Activated T-helper 1 cell treated with anti-CD3 and anti-CD28 coated beads, Interleukin-12 subunit alpha, Interleukin-12 subunit beta, Interleukin-2, Interleukin-4 antibody, amounts not matched to agents 30 ng/mL and 10 ng/mL and 1 ng/mL, durations not matched to agents 14 hours and 24 hours and 36 hours (primary cell): ENCODE measurements at regions not wholly inside any gene's neighbourhood (a gene's known extent, or its start where the extent isn't known, plus 50 kb on each side); places are given as distances from the start of the nearest gene placed in this dataset.

Source experiments
- DNase-seq: peaks from one replicate; pipeline ENCODE4 v3.0.0; 2021; ENCODE audit warnings: low spot score
- H3K27ac Mint-ChIP-seq: one replicate; pipeline ENCODE4 v1.8.0; 2021; ENCODE audit warnings: mild to moderate bottlenecking, mixed read lengths
- H3K27me3 Mint-ChIP-seq: one replicate; pipeline ENCODE4 v1.8.0; 2022; ENCODE audit warnings: mild to moderate bottlenecking, moderate library complexity, mixed read lengths; ENCODE audit not compliant: insufficient read depth
- H3K36me3 Mint-ChIP-seq: one replicate; pipeline ENCODE4 v1.8.0; 2021; ENCODE audit warnings: low read depth, mixed read lengths
- H3K4me1 Mint-ChIP-seq: one replicate; pipeline ENCODE4 v1.8.0; 2021; ENCODE audit warnings: low read depth, mixed read lengths
- H3K4me3 Mint-ChIP-seq: one replicate; pipeline ENCODE4 v1.8.0; 2021; ENCODE audit warnings: mild to moderate bottlenecking, moderate library complexity, mixed read lengths
- H3K9me3 Mint-ChIP-seq: one replicate; pipeline ENCODE4 v1.8.0; 2021; ENCODE audit warnings: mixed read lengths
- intact Hi-C: fragments of 100-400 bp; cut with micrococcal nuclease; formaldehyde crosslinking; loops from one replicate; pipeline ENCODE4 v1.15.1; 2024

DNA sequence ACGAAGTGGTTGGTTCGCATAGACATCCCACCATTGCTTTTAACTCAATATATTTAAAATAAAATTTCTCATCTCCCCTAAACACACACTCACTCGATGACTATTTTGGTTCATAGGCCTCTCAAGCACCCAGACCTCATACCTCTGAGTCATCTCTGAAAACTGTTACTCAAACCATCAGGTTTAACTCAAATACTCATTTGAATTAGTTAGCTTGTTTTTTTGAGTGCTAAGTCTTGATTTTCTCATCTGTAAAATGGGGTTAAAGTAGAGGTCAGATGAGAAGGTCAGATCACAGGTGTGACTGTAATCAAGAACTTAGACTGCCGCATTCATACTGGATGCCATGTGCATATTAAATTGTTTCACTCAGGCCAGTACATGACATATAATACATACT, 243.9 kb upstream of the TENT5A start:
- Mint-ChIP-seq H3K36me3 (no peaks in the 10 kb centered on the region), H3K9me3 (no peaks in the 10 kb centered on the region), H3K4me3 (no peak overlapping the region), H3K27me3 (peaks cover 2% of the 10 kb centered on the region), H3K4me1 (peaks cover 14% of the 10 kb centered on the region), H3K27ac (no peak overlapping the region)
- no peak for DNase-seq
- intact Hi-C loops: no loop called here

DNA sequence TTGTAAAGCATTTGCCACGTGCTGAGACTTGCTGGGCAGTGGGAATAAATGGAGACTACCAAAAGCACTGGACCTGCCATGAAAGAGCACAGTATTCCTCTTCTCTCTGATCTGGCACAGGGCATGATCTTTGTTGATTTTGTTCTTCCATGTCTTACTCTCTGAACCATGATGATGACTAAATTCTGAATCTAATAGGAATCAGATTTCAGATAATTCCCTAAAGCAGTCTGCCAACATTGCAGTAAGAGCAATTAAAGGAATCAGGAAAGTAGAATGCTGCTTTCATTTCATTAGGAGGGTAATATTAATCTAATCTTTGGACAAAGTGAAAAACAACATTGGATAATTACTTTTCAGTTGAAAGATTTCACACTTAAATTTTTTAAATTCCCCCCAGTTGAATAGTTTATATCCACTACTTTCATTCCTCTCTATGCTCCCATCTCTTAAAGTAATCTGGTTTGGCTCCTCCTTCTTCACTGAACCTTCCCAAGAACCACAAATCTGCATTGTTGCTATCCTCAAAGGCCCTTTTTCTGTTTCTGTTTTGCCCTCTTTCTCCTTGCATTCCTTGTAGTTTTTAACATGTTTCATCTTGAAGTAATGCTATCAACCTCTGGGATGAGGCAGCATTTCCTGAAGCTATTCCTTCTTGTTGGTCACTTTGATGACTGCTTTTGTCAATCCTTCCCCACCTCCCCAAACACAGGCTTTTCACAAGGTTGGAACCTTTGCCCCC, 243.2 kb upstream of the TENT5A start:
- intact Hi-C loops: no loop called here
- Mint-ChIP-seq H3K27ac (no peak overlapping the region), H3K4me3 (no peak overlapping the region)

DNA sequence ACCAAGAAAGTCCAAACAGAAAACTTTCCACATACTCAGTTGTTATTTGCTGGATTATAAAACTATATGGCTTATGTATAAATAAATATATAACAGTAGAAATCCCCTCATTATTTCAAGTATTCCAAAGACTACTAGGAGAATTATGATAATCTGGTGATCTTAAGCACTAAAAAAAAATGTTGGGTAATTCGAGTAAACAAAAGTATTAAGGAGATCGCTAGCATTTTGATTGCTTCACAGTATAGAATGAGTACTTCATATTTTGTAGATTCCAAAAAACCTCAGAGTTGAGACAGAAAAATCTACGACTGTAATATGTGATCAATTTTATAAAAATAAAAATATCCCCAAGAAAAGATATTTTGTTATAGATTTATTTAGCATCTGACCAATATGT, 236.4 kb upstream of the TENT5A start:
- no peak for DNase-seq
- Mint-ChIP-seq H3K36me3 (no peaks in the 10 kb centered on the region), H3K27ac (no peak overlapping the region), H3K4me1 (no peaks in the 10 kb centered on the region), H3K4me3 (no peak overlapping the region), H3K9me3 (no peaks in the 10 kb centered on the region), H3K27me3 (no peaks in the 10 kb centered on the region)
- intact Hi-C loops: no loop called here

More for the DNA sequence above, 243.2 kb upstream of the TENT5A start:
- Mint-ChIP-seq H3K4me1 (peaks cover 14% of the 10 kb centered on the region), H3K36me3 (no peaks in the 10 kb centered on the region), H3K9me3 (no peaks in the 10 kb centered on the region), H3K27me3 (peaks cover 2% of the 10 kb centered on the region)
- no peak for DNase-seq

DNA sequence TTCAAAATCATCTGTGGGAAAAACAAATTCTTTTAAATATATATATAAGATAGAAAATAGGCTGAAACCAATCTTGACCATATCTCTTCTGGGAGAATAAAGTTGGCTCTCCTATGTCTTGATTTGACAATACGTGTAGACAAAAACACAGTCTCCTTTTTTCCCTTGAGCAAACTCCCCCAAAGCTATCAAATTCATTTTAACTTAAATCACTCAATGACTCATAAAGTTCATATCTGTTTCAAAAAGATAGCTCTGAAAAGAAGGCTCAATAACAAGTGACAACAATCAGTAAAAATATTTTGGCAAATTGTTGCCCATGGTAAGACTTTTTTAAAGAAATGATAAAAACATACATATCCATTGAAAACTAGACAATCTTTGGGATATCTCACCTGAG, 236.0 kb upstream of the TENT5A start:
- no peaks in the 10 kb centered on the region for H3K4me1 Mint-ChIP-seq
- no peak overlapping the region for H3K27ac Mint-ChIP-seq
- DNase-seq: no peak
- no peaks in the 10 kb centered on the region for H3K36me3 Mint-ChIP-seq
- intact Hi-C loops: no loop called here
- H3K9me3 Mint-ChIP-seq: no peaks in the 10 kb centered on the region
- H3K4me3 Mint-ChIP-seq: no peak overlapping the region
- no peaks in the 10 kb centered on the region for H3K27me3 Mint-ChIP-seq

DNA sequence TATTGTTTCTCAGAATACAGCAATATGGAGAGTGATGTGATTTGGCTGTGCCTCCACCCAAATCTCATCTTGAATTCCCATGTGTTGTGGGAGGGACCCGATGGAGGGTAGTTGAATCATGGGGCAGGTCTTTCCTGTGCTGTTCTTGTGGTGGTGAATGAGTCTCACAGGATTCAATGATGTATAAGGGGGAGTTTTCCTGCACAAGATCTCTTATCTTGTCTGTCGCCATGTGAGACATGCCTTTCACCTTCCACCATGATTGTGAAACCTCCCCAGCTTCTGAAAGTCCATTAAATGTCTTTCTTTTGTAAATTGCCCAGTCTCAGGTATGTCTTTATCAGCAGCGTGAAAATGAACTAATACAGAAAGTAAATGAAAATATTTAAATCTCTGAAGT, 234.8 kb upstream of the TENT5A start:
- Mint-ChIP-seq H3K36me3 (no peaks in the 10 kb centered on the region), H3K4me1 (no peaks in the 10 kb centered on the region)
- intact Hi-C loops: no loop called here

DNA sequence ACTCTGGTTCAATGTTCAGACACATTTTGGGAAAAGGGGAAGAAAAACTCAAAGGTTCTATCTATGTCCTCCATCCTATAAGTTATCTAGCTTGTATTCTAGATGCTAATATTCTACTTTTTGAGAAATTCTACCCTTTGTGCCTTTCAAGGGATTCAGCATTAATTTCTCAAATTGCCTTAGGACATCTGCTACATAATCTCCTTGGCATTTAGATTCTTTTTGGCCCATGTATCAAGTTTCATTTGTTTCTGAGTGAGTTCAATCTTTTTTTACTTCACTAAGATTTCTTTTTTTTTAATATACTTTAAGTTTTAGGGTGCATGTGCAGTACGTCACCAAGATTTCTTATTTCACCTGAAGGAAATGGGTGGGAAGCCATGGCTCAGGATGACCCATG, 232.7 kb upstream of the TENT5A start:
- H3K9me3 Mint-ChIP-seq: no peaks in the 10 kb centered on the region
- no peaks in the 10 kb centered on the region for H3K4me1 Mint-ChIP-seq
- H3K27ac Mint-ChIP-seq: no peak overlapping the region
- H3K4me3 Mint-ChIP-seq: no peak overlapping the region
- intact Hi-C loops: no loop called here
- H3K27me3 Mint-ChIP-seq: no peaks in the 10 kb centered on the region
- no peaks in the 10 kb centered on the region for H3K36me3 Mint-ChIP-seq
- DNase-seq: no peak

More for the DNA sequence above, 234.8 kb upstream of the TENT5A start:
- Mint-ChIP-seq H3K27me3 (no peaks in the 10 kb centered on the region), H3K27ac (no peak overlapping the region), H3K4me3 (no peak overlapping the region), H3K9me3 (no peaks in the 10 kb centered on the region)
- DNase-seq: no peak

DNA sequence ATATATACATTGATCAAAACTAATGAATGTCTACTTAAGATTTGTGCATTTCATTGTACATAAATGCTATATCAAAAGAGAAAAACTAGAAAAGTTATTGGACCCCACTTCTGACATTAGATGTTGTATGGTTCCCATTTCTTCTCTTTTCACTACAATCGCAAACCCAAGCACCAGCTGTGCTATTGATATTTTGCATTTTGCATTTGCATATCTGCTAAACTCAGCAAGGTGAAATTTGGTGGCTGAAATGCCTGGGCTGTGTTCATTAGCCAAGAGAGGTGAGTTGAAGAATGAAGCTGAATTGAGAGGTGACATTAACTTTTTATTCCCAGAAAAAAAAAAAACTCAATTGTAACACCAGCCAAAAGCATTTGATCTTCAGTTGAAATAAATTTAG, 232.1 kb upstream of the TENT5A start:
- no peak for DNase-seq
- no peak overlapping the region for H3K27ac Mint-ChIP-seq
- H3K9me3 Mint-ChIP-seq: no peaks in the 10 kb centered on the region
- H3K36me3 Mint-ChIP-seq: no peaks in the 10 kb centered on the region
- no peaks in the 10 kb centered on the region for H3K4me1 Mint-ChIP-seq
- H3K4me3 Mint-ChIP-seq: no peak overlapping the region
- H3K27me3 Mint-ChIP-seq: no peaks in the 10 kb centered on the region
- intact Hi-C loops: no loop called here

DNA sequence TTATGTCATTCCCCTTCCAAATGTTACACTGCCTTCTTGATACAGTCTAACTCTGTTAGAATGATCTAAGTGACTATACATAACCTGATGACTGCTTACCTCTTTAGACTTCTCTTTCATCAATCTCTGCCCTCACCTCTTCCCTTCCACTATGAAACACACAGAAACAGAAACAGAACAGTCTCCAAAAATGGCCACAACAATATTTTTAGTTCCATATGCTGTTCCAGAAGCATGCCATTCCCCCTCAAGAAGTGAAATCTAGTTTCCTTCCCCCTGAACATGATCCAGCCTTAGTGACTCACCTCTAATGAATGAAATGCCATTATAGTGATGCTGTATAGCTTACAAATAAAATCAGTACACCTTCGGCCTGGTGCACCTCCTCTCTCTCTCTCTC, 229.3 kb upstream of the TENT5A start:
- H3K36me3 Mint-ChIP-seq: no peaks in the 10 kb centered on the region
- DNase-seq: no peak
- no peak overlapping the region for H3K27ac Mint-ChIP-seq
- no peaks in the 10 kb centered on the region for H3K4me1 Mint-ChIP-seq
- H3K4me3 Mint-ChIP-seq: no peak overlapping the region
- H3K27me3 Mint-ChIP-seq: no peaks in the 10 kb centered on the region
- H3K9me3 Mint-ChIP-seq: no peaks in the 10 kb centered on the region
- intact Hi-C loops: no loop called here

DNA sequence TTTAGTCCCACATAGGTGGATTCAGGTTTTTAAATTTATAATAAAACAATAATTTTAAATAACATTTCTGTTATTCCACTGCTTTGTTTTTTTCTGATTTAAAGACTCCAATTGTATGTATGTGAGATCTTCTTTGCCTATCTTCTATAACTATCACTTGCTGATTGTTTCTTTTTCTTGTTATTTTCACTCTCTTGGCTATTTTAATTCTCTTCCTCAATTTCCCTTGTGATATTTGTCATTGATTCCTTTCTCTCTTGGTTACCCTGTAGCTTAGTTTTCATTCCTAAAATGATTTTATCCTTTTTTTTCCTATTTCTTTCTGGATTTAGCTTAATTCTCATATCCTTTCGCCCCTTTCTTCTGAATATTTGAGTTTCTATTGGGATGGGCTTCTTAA, 227.3 kb upstream of the TENT5A start:
- no peak overlapping the region for H3K4me3 Mint-ChIP-seq
- H3K27me3 Mint-ChIP-seq: no peaks in the 10 kb centered on the region
- no peaks in the 10 kb centered on the region for H3K9me3 Mint-ChIP-seq
- no peak for DNase-seq
- H3K36me3 Mint-ChIP-seq: no peaks in the 10 kb centered on the region
- no peaks in the 10 kb centered on the region for H3K4me1 Mint-ChIP-seq
- H3K27ac Mint-ChIP-seq: no peak overlapping the region
- intact Hi-C loops: no loop called here

DNA sequence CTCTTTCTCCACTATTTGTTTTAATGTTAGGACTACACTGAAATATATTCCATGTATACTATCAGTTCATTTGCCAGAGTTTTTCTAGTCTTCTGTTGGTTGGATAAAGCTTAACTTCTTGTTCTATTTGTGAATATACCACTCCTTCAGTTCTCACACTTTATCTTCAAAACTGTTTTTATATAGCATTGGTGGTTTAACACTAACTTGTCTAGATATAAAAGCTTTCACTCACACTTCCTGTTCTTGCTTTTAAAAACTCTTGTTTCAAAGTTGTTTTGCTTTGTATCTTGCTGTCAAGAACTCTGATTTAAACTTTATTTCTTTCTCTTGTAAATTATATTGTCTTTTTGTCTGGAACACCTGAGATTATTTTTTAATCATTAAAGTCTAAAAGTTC, 226.8 kb upstream of the TENT5A start:
- Mint-ChIP-seq H3K4me3 (no peak overlapping the region), H3K27ac (no peak overlapping the region), H3K9me3 (no peaks in the 10 kb centered on the region), H3K27me3 (no peaks in the 10 kb centered on the region), H3K36me3 (no peaks in the 10 kb centered on the region), H3K4me1 (no peaks in the 10 kb centered on the region)
- DNase-seq: no peak
- intact Hi-C loops: no loop called here

DNA sequence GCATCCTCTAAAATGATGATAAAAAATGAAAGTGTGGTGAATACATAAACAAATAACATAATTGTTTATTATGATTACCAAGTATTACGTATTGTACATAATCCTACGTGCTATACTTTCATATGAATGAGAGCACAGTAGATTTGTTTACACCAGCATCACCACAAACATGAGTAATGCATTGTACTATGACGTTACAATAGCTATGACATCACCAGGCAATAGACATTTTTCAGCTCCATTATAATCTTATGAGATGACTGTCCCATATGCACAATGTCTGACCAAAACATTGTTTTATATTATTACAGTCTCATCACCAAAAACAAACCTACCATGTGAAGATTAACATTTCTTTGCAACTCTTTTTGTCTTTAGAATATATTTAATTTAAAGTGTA, 225.7 kb upstream of the TENT5A start:
- intact Hi-C loops: no loop called here
- no peak for DNase-seq
- H3K36me3 Mint-ChIP-seq: no peaks in the 10 kb centered on the region
- no peaks in the 10 kb centered on the region for H3K27me3 Mint-ChIP-seq
- no peaks in the 10 kb centered on the region for H3K4me1 Mint-ChIP-seq
- no peaks in the 10 kb centered on the region for H3K9me3 Mint-ChIP-seq
- H3K4me3 Mint-ChIP-seq: no peak overlapping the region
- H3K27ac Mint-ChIP-seq: no peak overlapping the region

DNA sequence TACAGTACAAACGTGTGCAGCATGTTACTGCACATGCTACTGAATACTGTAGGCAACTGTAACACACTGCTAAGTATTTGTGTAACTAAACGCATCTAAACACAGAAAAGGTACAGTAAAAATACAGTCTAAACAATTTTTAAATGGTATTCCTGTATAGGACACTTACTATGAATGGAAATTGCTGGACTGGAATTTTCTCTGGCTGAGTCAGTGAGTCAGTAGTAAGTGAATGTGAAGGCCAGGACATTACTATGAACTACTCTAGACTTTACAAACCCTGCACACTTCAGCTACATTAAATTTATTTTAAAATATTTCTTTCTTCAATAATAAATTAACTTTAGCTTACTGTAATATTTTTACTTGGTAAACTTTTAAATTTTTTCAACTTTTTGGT, 225.0 kb upstream of the TENT5A start:
- Mint-ChIP-seq H3K27me3 (no peaks in the 10 kb centered on the region), H3K4me3 (no peak overlapping the region), H3K4me1 (no peaks in the 10 kb centered on the region), H3K27ac (no peak overlapping the region), H3K36me3 (no peaks in the 10 kb centered on the region), H3K9me3 (no peaks in the 10 kb centered on the region)
- DNase-seq: no peak
- intact Hi-C loops: no loop called here

DNA sequence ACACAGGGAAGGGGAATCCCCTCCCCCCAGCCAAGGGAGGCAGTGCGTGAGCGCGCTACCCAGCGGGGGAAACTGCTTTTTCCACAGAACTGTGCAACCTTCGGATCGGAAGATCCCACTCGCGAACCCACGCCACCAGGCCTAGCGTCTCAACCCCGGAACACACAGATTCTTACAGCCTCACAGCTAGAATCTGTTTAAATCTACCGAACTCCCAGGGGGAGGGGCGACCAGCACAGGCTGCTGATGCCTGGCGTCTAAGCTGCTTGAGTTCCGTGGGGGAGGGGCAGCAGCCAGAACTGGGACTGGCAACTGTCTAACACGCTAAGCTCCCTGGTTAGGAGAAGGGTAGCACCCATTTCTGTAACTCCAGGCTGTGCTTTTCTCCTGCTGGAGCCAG, 217.3 kb upstream of the TENT5A start:
- peaks cover 4% of the 10 kb centered on the region for H3K9me3 Mint-ChIP-seq
- H3K36me3 Mint-ChIP-seq: no peaks in the 10 kb centered on the region
- no peaks in the 10 kb centered on the region for H3K27me3 Mint-ChIP-seq
- intact Hi-C loops: no loop called here
- no peak overlapping the region for H3K4me3 Mint-ChIP-seq
- DNase-seq: no peak
- no peaks in the 10 kb centered on the region for H3K4me1 Mint-ChIP-seq
- no peak overlapping the region for H3K27ac Mint-ChIP-seq

DNA sequence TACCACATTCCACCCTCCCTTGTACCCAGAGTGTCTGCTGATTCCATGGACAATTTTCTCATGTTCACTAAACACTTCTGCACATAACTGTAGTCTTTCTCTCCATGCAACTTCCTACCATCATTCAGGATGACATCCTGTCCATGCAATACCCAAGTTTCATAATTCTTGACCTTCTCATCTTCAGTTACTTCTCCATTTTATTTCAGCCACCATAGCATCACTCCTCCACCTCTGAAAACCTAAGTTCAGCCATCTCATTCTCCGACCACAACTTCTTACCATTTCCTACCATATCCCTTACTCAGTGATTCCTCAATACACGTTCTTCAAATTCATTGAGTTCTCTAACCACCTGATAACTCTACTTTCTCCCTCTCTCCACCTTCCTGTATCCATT, 216.5 kb upstream of the TENT5A start:
- intact Hi-C loops: no loop called here
- Mint-ChIP-seq H3K4me1 (no peaks in the 10 kb centered on the region), H3K27ac (no peak overlapping the region), H3K9me3 (peaks cover 4% of the 10 kb centered on the region), H3K27me3 (no peaks in the 10 kb centered on the region), H3K4me3 (no peak overlapping the region), H3K36me3 (no peaks in the 10 kb centered on the region)
- no peak for DNase-seq
